ENCODE measurements at regions not wholly inside any gene's neighbourhood (a gene's known extent, or its start where the extent isn't known, plus 50 kb on each side); places are given as distances from the start of the nearest gene placed in this dataset.

- Histone ChIP-seq H3K4me1 (no peaks in the 10 kb centered on the region), H3K4me2 (no peak overlapping the region), H3K9me3 (no peaks in the 10 kb centered on the region), H3K27ac (no peak overlapping the region), H3K4me3 (no peak overlapping the region)
- ChIA-PET CTCF (interaction anchor here (1.5 kb wide), 1 partner anchor 8 kb away, joined by 6 read pairs; no protein-coding TSS in a partner anchor), POLR2A (no interaction called here)
- TF ChIP-seq CEBPB (IDR thresholded peaks at IDR 0.05): no peak
- TF ChIP-seq MAZ (IDR thresholded peaks at IDR 0.05; ENCODE audit: borderline replicate concordance, low read depth, low read length): no peak
- TF ChIP-seq FOSB (CRISPR knock-in tag; IDR thresholded peaks at IDR 0.05): no peak
- TF ChIP-seq SMC3 (IDR thresholded peaks at IDR 0.05): no peak
- TF ChIP-seq, protein P1, sequence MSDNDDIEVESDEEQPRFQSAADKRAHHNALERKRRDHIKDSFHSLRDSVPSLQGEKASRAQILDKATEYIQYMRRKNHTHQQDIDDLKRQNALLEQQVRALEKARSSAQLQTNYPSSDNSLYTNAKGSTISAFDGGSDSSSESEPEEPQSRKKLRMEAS (IDR thresholded peaks at IDR 0.05): no peak
- TF ChIP-seq NFE2L2 (conservative IDR thresholded peaks at IDR 0.05; ENCODE audit: low read length): no peak
- TF ChIP-seq FOSL2 (IDR thresholded peaks at IDR 0.05): no peak
- TF ChIP-seq FOSL2 (CRISPR knock-in tag; IDR thresholded peaks at IDR 0.05): no peak
- no peak for TF ChIP-seq PBX3 (IDR thresholded peaks at IDR 0.05)
- ATAC-seq: no peak
- FAIRE-seq: no peak
- 62% methylated on average over 8 of the region's 8 CpGs for WGBS (ENCODE audit: missing lambda C conversion rate)
- DNase-seq (ENCODE audit: low read depth in 1 of 2, low spot score in 1 of 2): no peak
These were observed 164.6 kb downstream of the TFCP2L1 start for GRCh38 chr2:121120411-121120810.

- ChIA-PET POLR2A (no interaction called here), CTCF (interaction anchor here (1.5 kb wide), 1 partner anchor 8 kb away, joined by 6 read pairs; no protein-coding TSS in a partner anchor)
These were observed 164.0 kb downstream of the TFCP2L1 start for GRCh38 chr2:121120991-121121390.

GRCh38 chr2:121121661-121122060 is 163.3 kb downstream of the TFCP2L1 start:
- CTCF ChIA-PET: no interaction called here

More at GRCh38 chr2:121120991-121121390, 164.0 kb downstream of the TFCP2L1 start:
- FAIRE-seq (no peak), ATAC-seq (no peak; a peak in 1 of 6 replicates), DNase-seq (ENCODE audit: low read depth in 1 of 2, low spot score in 1 of 2) (no peak)
- no peaks in the 10 kb centered on the region for H3K4me1 ChIP-seq
- no peak overlapping the region for H3K27ac ChIP-seq
- H3K9me3 ChIP-seq: no peaks in the 10 kb centered on the region
- H3K4me3 ChIP-seq: no peak overlapping the region
- TF ChIP-seq JUNB (IDR thresholded peaks at IDR 0.05) (no peak), MAZ (IDR thresholded peaks at IDR 0.05; ENCODE audit: borderline replicate concordance, low read depth, low read length) (no peak), ZSCAN20 (CRISPR knock-in tag; IDR thresholded peaks at IDR 0.05) (no peak), SMC3 (IDR thresholded peaks at IDR 0.05) (no peak), USF2 (IDR thresholded peaks at IDR 0.05) (no peak), NFE2L2 (conservative IDR thresholded peaks at IDR 0.05; ENCODE audit: low read length) (no peak), TFCP2L1 (CRISPR knock-in tag; IDR thresholded peaks at IDR 0.05) (no peak), CBX2 (IDR thresholded peaks at IDR 0.05; ENCODE audit: borderline replicate concordance, low read depth) (no peak), CBX8 (IDR thresholded peaks at IDR 0.05) (no peak), FOXS1 (CRISPR knock-in tag; IDR thresholded peaks at IDR 0.05) (no peak), CEBPB (IDR thresholded peaks at IDR 0.05) (no peak), BCL3 (IDR thresholded peaks at IDR 0.05) (no peak)
- WGBS (ENCODE audit: missing lambda C conversion rate): 68% methylated on average over 8 of the region's 8 CpGs
- H3K4me2 ChIP-seq: no peak overlapping the region

More at GRCh38 chr2:121121661-121122060, 163.3 kb downstream of the TFCP2L1 start:
- ATAC-seq (no peak), FAIRE-seq (no peak), DNase-seq (ENCODE audit: low read depth in 1 of 2, low spot score in 1 of 2) (no peak)
- no peak overlapping the region for H3K27ac ChIP-seq
- H3K4me3 ChIP-seq: no peak overlapping the region
- POLR2A ChIA-PET: no interaction called here
- no peaks in the 10 kb centered on the region for H3K4me1 ChIP-seq
- TF ChIP-seq, protein P2, sequence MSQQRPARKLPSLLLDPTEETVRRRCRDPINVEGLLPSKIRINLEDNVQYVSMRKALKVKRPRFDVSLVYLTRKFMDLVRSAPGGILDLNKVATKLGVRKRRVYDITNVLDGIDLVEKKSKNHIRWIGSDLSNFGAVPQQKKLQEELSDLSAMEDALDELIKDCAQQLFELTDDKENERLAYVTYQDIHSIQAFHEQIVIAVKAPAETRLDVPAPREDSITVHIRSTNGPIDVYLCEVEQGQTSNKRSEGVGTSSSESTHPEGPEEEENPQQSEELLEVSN (IDR thresholded peaks at IDR 0.05; ENCODE audit: borderline replicate concordance, low read depth): no peak
- no peak for TF ChIP-seq USF2 (IDR thresholded peaks at IDR 0.05)
- TF ChIP-seq FOSB (CRISPR knock-in tag; IDR thresholded peaks at IDR 0.05): no peak
- TF ChIP-seq POLR2AphosphoS2 (conservative IDR thresholded peaks at IDR 0.05; ENCODE audit: low read length): no peak
- no peak for TF ChIP-seq ZC3H11A (IDR thresholded peaks at IDR 0.05)
- no peak for TF ChIP-seq KDM1A (IDR thresholded peaks at IDR 0.05; ENCODE audit: low read depth)
- TF ChIP-seq CHD4 (IDR thresholded peaks at IDR 0.05; ENCODE audit: borderline replicate concordance): no peak
- no peak for TF ChIP-seq TFCP2L1 (CRISPR knock-in tag; IDR thresholded peaks at IDR 0.05)
- TF ChIP-seq, protein P1 (IDR thresholded peaks at IDR 0.05): no peak
- TF ChIP-seq ELK1 (IDR thresholded peaks at IDR 0.05; ENCODE audit: low read depth, low read length): no peak
- 41% methylated on average over 7 of the region's 7 CpGs for WGBS (ENCODE audit: missing lambda C conversion rate)
- no peaks in the 10 kb centered on the region for H3K9me3 ChIP-seq
- no peak overlapping the region for H3K4me2 ChIP-seq
